AG04450 (cell line): ENCODE measurements at regions not wholly inside any gene's neighbourhood (a gene's known extent, or its start where the extent isn't known, plus 50 kb on each side); places are given as distances from the start of the nearest gene placed in this dataset.

Experiments used
- CTCF ChIA-PET: fragments of 300-600, 350-600 bp; formaldehyde crosslinking; extraction: SDS; loops from one replicate; lab custom pipeline; 2022; ENCODE audit warnings: antibody characterized with exemption, inconsistent platforms; lab: Charles Lee
- POLR2A ChIA-PET: fragments of 350-600 bp; formaldehyde crosslinking; extraction: SDS; loops from one replicate; lab custom pipeline; 2021; ENCODE audit warnings: antibody characterized with exemption, inconsistent platforms; lab: Yijun Ruan, JAX
- DNase-seq: peaks from one replicate; pipeline ENCODE4 v3.0.0-alpha.2; 2011; ENCODE audit warnings: low read depth, low spot score
- H3K27ac ChIP-seq: one replicate; pipeline ENCODE4 v1.5.1; 2012; ENCODE audit warnings: low read depth, low read length, control low read depth
- H3K27me3 ChIP-seq: one replicate; pipeline ENCODE4 v1.6.0; 2012; ENCODE audit warnings: low read length; ENCODE audit not compliant: control insufficient read depth, insufficient read depth
- H3K4me3 ChIP-seq: 2 replicates; pipeline ENCODE4 v1.5.1; 2011; ENCODE audit warnings: mild to moderate bottlenecking, low read depth, low read length, control low read depth
- H3K9me3 ChIP-seq: 2 replicates; pipeline ENCODE4 v1.5.1; 2012; ENCODE audit warnings: low read length; ENCODE audit not compliant: control insufficient read depth, insufficient read depth
- CTCF ChIP-seq: IDR thresholded peaks from 2 replicates; pipeline ENCODE4 v1.5.1; 2011; ENCODE audit warnings: low read depth, low read length, control low read depth, inconsistent platforms

GRCh38 chr7:115449689-115450088, 527.8 kb downstream of the MDFIC start:
- POLR2A ChIA-PET: no interaction called here
- Histone ChIP-seq H3K27me3 (no peaks in the 10 kb centered on the region), H3K9me3 (no peaks in the 10 kb centered on the region), H3K27ac (no peak overlapping the region), H3K4me3 (no peak overlapping the region)
- no peak for DNase-seq
- CTCF ChIA-PET: no interaction called here
- TF ChIP-seq CTCF: no peak

DNA sequence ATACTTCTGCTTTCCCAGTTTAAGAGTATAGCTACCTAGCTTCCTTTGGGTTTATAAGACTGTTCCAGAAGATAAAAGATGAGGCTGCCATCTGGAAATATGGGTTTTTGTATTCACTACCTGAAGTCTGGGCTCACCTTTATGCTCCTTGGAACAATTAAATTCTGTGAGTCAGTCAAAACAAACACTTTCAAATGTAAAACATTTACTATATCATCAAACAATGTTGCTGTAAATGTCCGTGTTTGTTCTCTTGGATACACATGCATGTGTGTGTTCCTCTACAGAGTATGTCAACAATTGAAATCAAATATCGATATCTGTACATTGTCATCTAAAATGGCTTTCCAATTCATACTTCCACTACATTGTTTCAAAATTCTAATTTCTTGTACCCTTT, 525.6 kb downstream of the MDFIC start:
- Histone ChIP-seq H3K9me3 (no peaks in the 10 kb centered on the region), H3K27me3 (no peaks in the 10 kb centered on the region), H3K27ac (no peak overlapping the region), H3K4me3 (no peak overlapping the region)
- DNase-seq: no peak
- ChIA-PET CTCF (interaction anchor here (1.4 kb wide), 1 partner anchor 233 kb away, joined by 3 read pairs; no protein-coding TSS in a partner anchor), POLR2A (no interaction called here)
- TF ChIP-seq CTCF: no peak

- no peak for DNase-seq
- POLR2A ChIA-PET: no interaction called here
- no peak for TF ChIP-seq CTCF
- H3K9me3 ChIP-seq: no peaks in the 10 kb centered on the region; the same call in 1 of the 2 replicates
- no peaks in the 10 kb centered on the region for H3K27me3 ChIP-seq
- CTCF ChIA-PET: no interaction called here
- H3K4me3 ChIP-seq: no peak overlapping the region
- H3K27ac ChIP-seq: no peak overlapping the region
These were observed 519.1 kb downstream of the MDFIC start for GRCh38 chr7:115441033-115441432.

- ChIA-PET CTCF (no interaction called here), POLR2A (no interaction called here)
- Histone ChIP-seq H3K27me3 (no peaks in the 10 kb centered on the region), H3K27ac (no peak overlapping the region), H3K9me3 (no peaks in the 10 kb centered on the region; the same call in 1 of the 2 replicates), H3K4me3 (no peak overlapping the region)
- no peak for DNase-seq
- TF ChIP-seq CTCF: no peak
These were observed 513.3 kb downstream of the MDFIC start for GRCh38 chr7:115435178-115435577.

DNA sequence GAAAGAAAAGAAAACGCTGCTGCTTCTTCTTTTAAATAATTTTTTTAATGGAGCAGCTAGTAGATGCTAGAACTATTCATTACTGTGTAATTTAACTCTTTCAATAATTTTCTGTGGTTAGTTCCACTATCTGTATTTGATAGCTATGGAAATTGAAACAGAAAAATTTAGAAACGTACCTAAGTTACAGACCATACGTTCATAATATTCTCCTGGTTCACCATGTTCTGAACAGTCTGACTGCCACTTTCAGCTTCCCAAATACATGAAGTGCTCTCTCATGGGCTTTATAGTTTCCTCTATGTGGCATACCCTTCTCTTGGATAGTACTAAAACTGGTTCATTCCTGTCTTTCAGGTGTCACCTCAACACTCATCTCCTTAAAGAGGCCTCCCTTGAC, 508.0 kb downstream of the MDFIC start:
- ChIA-PET POLR2A (interaction anchor here (0.6 kb wide), 1 partner anchor 10 kb away, joined by 5 read pairs; no protein-coding TSS in a partner anchor), CTCF (no interaction called here)
- Histone ChIP-seq H3K27ac (no peak overlapping the region), H3K4me3 (no peak overlapping the region), H3K9me3 (no peaks in the 10 kb centered on the region), H3K27me3 (no peaks in the 10 kb centered on the region)
- no peak for TF ChIP-seq CTCF
- no peak for DNase-seq
